ENCODE measurements at regions not wholly inside any gene's neighbourhood (a gene's known extent, or its start where the extent isn't known, plus 50 kb on each side); places are given as distances from the start of the nearest gene placed in this dataset.
A peak's percentile ranks its signal among the peaks of the same experiment; 100 is the strongest.

- no peaks in the 10 kb centered on the region for H3K9me3 Mint-ChIP-seq
- no peak for ATAC-seq (replicated peaks)
- H3K27ac Mint-ChIP-seq, result no peak overlapping the region
- no peak for DNase-seq
- H3K4me3 Mint-ChIP-seq, result no peak overlapping the region
- H3K36me3 Mint-ChIP-seq, result no peaks in the 10 kb centered on the region
- H3K4me1 Mint-ChIP-seq, result no peaks in the 10 kb centered on the region
- H3K27me3 Mint-ChIP-seq, result peaks cover 23 to 27% of the 10 kb centered on the region in 2 donors
These were observed 182.6 kb downstream of the EFNB2 start for GRCh38 chr13:106352850-106353249.

GRCh38 chr13:106351251-106351650 is 184.2 kb downstream of the EFNB2 start:
- ATAC-seq (replicated peaks) (no peak), DNase-seq (no peak)
- H3K9me3 Mint-ChIP-seq, result no peaks in the 10 kb centered on the region
- no peak overlapping the region for H3K4me3 Mint-ChIP-seq
- H3K27ac Mint-ChIP-seq, result no peak overlapping the region
- H3K27me3 Mint-ChIP-seq, result peaks cover 23 to 27% of the 10 kb centered on the region in 2 donors
- H3K4me1 Mint-ChIP-seq, result no peaks in the 10 kb centered on the region
- H3K36me3 Mint-ChIP-seq, result no peaks in the 10 kb centered on the region

DNA sequence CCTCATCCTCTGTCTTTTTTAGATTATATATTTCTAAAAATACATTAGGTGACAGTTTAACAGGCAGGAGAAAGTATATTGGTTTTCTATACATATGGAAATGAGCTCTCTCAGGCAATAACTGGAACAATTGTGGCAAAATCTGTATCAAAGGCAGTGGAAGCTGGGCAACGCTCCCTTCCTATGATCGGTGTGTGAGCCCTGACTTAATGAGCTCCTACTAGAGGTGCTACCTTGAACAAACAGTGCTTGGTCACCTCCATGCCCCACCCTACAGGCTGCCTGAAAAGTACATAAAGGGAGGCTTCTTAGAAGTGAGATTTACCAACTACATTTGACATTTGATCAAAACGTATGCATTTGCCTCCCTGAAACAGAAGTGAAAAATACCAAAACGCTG is 185.3 kb downstream of the EFNB2 start:
- Mint-ChIP-seq H3K27me3 (peaks cover 23 to 27% of the 10 kb centered on the region in 2 donors), H3K4me1 (no peaks in the 10 kb centered on the region), H3K4me3 (no peak overlapping the region), H3K9me3 (no peaks in the 10 kb centered on the region), H3K27ac (no peak overlapping the region), H3K36me3 (no peaks in the 10 kb centered on the region)
- no peak for ATAC-seq (replicated peaks)
- DNase-seq, result no peak

GRCh38 chr13:106349080-106349931 is 186.2 kb downstream of the EFNB2 start:
- DNase-seq (no peak), ATAC-seq (replicated peaks) (no peak)
- H3K9me3 Mint-ChIP-seq, result no peaks in the 10 kb centered on the region
- H3K36me3 Mint-ChIP-seq, result no peaks in the 10 kb centered on the region
- peaks cover 23 to 27% of the 10 kb centered on the region in 2 donors for H3K27me3 Mint-ChIP-seq
- no peak overlapping the region for H3K4me3 Mint-ChIP-seq
- H3K4me1 Mint-ChIP-seq, result no peaks in the 10 kb centered on the region
- no peak overlapping the region for H3K27ac Mint-ChIP-seq

- no peaks in the 10 kb centered on the region for H3K9me3 Mint-ChIP-seq
- peaks cover 23 to 27% of the 10 kb centered on the region in 2 donors for H3K27me3 Mint-ChIP-seq
- no peaks in the 10 kb centered on the region for H3K36me3 Mint-ChIP-seq
- H3K4me3 Mint-ChIP-seq, result no peak overlapping the region
- no peaks in the 10 kb centered on the region for H3K4me1 Mint-ChIP-seq
- H3K27ac Mint-ChIP-seq, result no peak overlapping the region
- DNase-seq (no peak), ATAC-seq (replicated peaks) (no peak)
These were observed 187.2 kb downstream of the EFNB2 start for GRCh38 chr13:106348075-106348840.

DNA sequence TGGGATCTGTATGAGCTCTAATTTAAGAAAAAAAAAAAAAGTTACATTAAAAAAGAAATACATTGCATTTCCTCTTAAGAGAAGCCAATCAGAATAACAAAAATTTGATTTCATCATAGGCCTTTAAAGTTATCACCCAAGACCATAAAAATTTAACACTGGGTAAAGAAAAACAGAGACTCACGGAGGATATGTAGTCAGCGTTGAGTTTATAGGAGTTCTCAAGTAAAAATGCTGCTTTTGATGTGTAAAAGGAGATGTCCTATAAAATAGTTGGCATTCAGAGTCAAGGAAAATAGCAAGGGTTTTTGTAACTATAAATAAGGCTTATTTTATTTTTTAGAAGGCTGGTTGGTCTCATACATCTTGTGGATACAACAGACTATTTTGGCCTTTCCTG is 191.1 kb downstream of the EFNB2 start:
- Mint-ChIP-seq H3K9me3 (peaks cover 12 to 13% of the 10 kb centered on the region in 2 donors), H3K27me3 (peaks cover 8 to 12% of the 10 kb centered on the region in 2 donors), H3K4me1 (no peaks in the 10 kb centered on the region), H3K36me3 (no peaks in the 10 kb centered on the region), H3K27ac (no peak overlapping the region), H3K4me3 (no peak overlapping the region)
- no peak for DNase-seq
- no peak for ATAC-seq (replicated peaks)

DNA sequence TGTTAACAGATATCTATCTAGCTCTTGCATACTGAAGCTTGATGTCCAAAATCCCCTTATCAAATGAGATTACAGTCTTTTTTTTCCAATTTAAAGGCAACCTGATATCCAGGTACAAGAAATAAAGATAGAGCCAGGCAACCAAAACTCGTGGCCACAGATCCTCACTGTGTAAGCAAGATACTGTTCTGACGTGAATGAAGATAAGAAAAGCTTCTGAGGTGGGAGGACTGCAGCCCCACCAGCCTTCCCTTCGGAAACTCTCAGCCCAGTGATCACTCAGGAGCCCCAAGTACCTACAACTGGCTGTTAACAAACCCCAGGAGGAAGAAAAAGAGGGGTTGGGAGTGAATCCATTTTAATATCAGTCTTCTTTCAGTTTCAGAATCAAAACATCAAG is 191.6 kb downstream of the EFNB2 start:
- Mint-ChIP-seq H3K9me3 (peaks cover 12 to 14% of the 10 kb centered on the region in 2 donors), H3K27me3 (peaks cover 3 to 7% of the 10 kb centered on the region in 2 donors)
- no peak for ATAC-seq (replicated peaks)

GRCh38 chr13:106340249-106340648 is 195.2 kb downstream of the EFNB2 start:
- Mint-ChIP-seq H3K4me3 (no peak overlapping the region), H3K27me3 (peaks cover 0 to 4% of the 10 kb centered on the region in 2 donors), H3K4me1 (no peaks in the 10 kb centered on the region), H3K27ac (no peak overlapping the region), H3K9me3 (peaks cover 12 to 19% of the 10 kb centered on the region in 2 donors), H3K36me3 (no peaks in the 10 kb centered on the region)
- ATAC-seq (replicated peaks), result no peak
- no peak for DNase-seq

More for the DNA sequence above, 191.6 kb downstream of the EFNB2 start:
- H3K4me3 Mint-ChIP-seq, result no peak overlapping the region
- no peaks in the 10 kb centered on the region for H3K4me1 Mint-ChIP-seq
- H3K27ac Mint-ChIP-seq, result no peak overlapping the region
- no peak for DNase-seq
- H3K36me3 Mint-ChIP-seq, result no peaks in the 10 kb centered on the region

DNA sequence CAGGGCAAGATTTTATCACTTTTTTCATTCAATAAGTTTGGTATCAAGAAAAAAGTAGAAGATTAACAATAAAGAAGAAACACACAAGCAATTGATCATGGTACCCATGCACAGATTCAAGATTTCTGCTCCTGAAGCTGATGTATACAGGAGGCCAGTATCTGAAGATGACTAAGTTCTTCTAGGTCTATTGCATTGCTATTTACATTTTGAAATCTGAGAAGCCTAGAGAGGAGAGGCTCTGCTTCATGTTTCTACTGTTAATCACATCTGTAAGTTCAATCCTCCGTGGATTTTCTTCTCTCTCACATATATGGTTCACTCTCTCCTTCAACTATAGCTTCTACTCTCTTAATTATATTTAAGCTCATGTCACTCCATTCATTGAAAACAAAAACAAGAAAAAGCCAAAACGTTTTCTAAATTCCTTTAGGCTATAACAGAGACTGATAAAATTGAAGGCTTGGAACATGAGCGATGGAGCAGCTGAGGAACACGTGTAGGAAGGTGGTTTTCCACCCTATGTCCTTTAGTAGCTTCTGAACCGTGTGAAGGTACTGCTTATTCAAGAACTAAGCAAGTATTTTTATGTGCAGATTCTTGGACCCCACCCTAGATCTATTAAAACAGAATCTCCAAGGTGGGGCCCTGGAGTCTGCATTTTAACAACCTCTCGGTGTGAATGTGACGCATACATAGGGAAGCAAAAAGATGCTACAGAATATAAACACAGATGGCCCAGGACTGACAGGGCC is 198.2 kb downstream of the EFNB2 start:
- DNase-seq (no peak), ATAC-seq (replicated peaks) (no peak)
- H3K27me3 Mint-ChIP-seq, result peaks cover 0 to 4% of the 10 kb centered on the region in 2 donors
- no peaks in the 10 kb centered on the region for H3K36me3 Mint-ChIP-seq
- H3K9me3 Mint-ChIP-seq, result peaks cover 12 to 19% of the 10 kb centered on the region in 2 donors
- no peak overlapping the region for H3K4me3 Mint-ChIP-seq
- H3K27ac Mint-ChIP-seq, result no peak overlapping the region
- H3K4me1 Mint-ChIP-seq, result no peaks in the 10 kb centered on the region

GRCh38 chr13:106336668-106337067 is 198.8 kb downstream of the EFNB2 start:
- Mint-ChIP-seq H3K27ac (no peak overlapping the region), H3K27me3 (peaks cover 0 to 2% of the 10 kb centered on the region in 2 donors), H3K36me3 (no peaks in the 10 kb centered on the region), H3K4me3 (no peak overlapping the region), H3K9me3 (peaks cover 12 to 19% of the 10 kb centered on the region in 2 donors), H3K4me1 (no peaks in the 10 kb centered on the region)
- DNase-seq, result no peak
- no peak for ATAC-seq (replicated peaks)

DNA sequence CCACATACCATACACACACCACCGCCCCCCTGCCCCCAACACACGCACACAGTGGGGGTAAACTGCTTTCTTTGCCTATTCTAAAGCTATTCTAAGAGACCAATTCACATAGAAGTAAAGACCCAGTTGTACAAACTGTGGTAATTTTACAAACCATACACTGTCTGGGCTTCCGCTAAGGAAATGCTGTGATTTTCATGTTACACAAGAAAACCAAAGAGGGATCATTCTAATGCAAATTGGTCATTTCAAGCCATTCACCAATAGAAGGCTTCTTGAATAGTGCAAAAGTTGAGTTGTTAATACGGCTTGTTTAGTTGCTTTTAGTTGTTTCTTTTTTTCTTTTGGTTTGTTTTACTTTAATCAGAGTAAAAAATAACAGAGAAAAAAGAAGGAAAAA is 202.8 kb downstream of the EFNB2 start:
- no peaks in the 10 kb centered on the region for H3K27me3 Mint-ChIP-seq
- no peaks in the 10 kb centered on the region for H3K4me1 Mint-ChIP-seq
- DNase-seq, result no peak
- H3K9me3 Mint-ChIP-seq, result no peaks in the 10 kb centered on the region
- H3K36me3 Mint-ChIP-seq, result no peaks in the 10 kb centered on the region
- H3K4me3 Mint-ChIP-seq, result no peak overlapping the region
- H3K27ac Mint-ChIP-seq, result no peak overlapping the region
- no peak for ATAC-seq (replicated peaks)

DNA sequence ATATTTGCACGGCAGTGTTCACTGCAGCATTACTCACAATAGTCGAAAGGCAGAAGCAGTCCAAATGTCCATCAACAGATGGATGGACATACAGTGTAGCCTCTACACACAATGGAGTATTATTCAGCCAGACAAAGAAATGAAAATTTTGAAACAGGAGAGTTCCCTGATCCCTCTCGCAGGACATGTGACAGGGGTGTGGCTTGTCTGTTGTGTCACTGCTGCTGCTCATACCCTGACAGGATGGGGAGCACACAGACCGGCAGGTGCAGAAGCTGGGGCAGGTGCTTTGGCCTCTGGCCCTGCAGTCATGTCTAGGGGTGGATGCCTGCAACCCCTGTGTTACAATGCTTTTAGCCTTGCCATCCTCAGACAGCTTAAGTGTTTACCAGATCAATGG is 204.3 kb downstream of the EFNB2 start:
- no peaks in the 10 kb centered on the region for H3K9me3 Mint-ChIP-seq
- DNase-seq (no peak), ATAC-seq (replicated peaks) (no peak)
- no peaks in the 10 kb centered on the region for H3K4me1 Mint-ChIP-seq
- no peaks in the 10 kb centered on the region for H3K27me3 Mint-ChIP-seq
- no peak overlapping the region for H3K4me3 Mint-ChIP-seq
- H3K27ac Mint-ChIP-seq, result no peak overlapping the region
- no peaks in the 10 kb centered on the region for H3K36me3 Mint-ChIP-seq

GRCh38 chr13:106329941-106330340 is 205.5 kb downstream of the EFNB2 start:
- Mint-ChIP-seq H3K4me1 (no peaks in the 10 kb centered on the region), H3K27me3 (no peaks in the 10 kb centered on the region), H3K9me3 (no peaks in the 10 kb centered on the region), H3K27ac (peak overlapping the region; percentile 38), H3K4me3 (no peak overlapping the region), H3K36me3 (no peaks in the 10 kb centered on the region)
- ATAC-seq (replicated peaks) (no peak), DNase-seq (no peak)

DNA sequence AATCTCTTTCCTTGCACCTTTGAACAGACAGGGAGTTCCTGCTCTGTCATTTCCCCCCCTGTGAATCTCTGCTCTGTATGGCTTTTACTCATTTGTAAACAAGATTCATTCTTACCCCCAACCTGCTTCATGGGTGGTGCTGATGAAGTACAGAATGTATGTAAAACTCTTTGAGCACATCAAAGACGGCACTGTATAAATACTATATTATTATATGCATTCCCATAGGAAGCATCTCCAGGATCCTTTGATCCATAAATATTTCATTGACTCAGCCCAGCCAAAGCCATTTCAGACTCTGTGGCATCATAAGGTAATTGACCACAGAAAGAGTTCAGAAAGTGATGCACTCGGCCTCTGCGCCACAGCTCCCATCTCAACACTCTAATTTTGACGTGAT is 208.7 kb downstream of the EFNB2 start:
- Mint-ChIP-seq H3K9me3 (peaks cover 14 to 15% of the 10 kb centered on the region in 2 donors), H3K27ac (no peak overlapping the region), H3K4me3 (no peak overlapping the region), H3K27me3 (no peaks in the 10 kb centered on the region), H3K4me1 (no peaks in the 10 kb centered on the region), H3K36me3 (peaks cover 0 to 3% of the 10 kb centered on the region in 2 donors)
- no peak for ATAC-seq (replicated peaks)
- no peak for DNase-seq
